Choroid plexus epithelial cell (primary cell): ENCODE measurements at regions not wholly inside any gene's neighbourhood (a gene's known extent, or its start where the extent isn't known, plus 50 kb on each side); places are given as distances from the start of the nearest gene placed in this dataset.

Experiments
- DNase-seq: peaks from one replicate; pipeline ENCODE4 v3.0.0-alpha.2; 2010; ENCODE audit warnings: low read depth
- H3K4me3 ChIP-seq: 2 replicates; pipeline ENCODE4 v1.5.1; 2011; ENCODE audit warnings: low read depth, mild to moderate bottlenecking, control low read depth, low read length, moderate library complexity
- TF ChIP-seq, protein P1 (sequence below): conservative IDR thresholded peaks from 2 replicates; pipeline ENCODE4 v1.5.1; 2011; ENCODE audit warnings: low read depth, mild to moderate bottlenecking, control low read depth, inconsistent platforms, low read length, moderate library complexity

DNA sequence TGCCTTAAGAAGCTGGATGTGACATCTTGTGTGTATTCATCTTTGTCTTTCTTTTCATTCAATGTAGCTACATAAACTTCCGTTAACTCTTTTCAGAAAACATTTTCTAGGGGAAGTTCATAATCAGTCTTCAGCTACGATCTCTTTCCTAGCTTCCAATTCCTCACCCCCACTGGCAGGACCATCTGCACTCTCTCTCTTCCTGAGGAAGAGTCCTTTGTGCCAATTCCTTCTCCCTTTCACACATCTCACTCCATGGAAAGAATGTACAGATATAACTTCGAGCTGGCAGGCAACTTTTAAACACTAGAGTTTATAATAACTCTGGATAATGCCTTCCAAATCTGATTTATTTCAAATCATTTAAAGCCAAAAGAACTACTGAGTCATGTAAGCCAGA is 495.7 kb downstream of the GALC start:
- no peak for DNase-seq
- TF ChIP-seq, protein P1, sequence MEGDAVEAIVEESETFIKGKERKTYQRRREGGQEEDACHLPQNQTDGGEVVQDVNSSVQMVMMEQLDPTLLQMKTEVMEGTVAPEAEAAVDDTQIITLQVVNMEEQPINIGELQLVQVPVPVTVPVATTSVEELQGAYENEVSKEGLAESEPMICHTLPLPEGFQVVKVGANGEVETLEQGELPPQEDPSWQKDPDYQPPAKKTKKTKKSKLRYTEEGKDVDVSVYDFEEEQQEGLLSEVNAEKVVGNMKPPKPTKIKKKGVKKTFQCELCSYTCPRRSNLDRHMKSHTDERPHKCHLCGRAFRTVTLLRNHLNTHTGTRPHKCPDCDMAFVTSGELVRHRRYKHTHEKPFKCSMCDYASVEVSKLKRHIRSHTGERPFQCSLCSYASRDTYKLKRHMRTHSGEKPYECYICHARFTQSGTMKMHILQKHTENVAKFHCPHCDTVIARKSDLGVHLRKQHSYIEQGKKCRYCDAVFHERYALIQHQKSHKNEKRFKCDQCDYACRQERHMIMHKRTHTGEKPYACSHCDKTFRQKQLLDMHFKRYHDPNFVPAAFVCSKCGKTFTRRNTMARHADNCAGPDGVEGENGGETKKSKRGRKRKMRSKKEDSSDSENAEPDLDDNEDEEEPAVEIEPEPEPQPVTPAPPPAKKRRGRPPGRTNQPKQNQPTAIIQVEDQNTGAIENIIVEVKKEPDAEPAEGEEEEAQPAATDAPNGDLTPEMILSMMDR: no peak
- no peak overlapping the region for H3K4me3 ChIP-seq

DNA sequence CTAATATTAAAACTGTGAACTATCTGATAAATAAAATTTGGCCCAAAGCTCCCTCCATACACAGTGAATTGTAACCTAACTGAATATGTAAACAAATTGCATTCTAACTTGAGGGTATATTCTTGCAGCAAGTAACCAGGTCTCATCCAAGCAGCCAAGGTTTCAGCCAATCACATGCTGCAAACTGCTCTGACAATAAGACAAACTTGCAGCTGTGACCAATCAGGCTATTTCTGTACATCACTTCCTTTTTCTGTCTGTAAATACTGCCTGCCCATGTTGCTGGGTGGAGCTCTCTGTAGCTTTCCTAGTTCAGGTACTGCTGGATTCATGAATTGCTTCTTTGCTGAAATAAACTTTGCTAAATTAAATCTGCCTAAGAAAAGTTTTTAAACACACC is 499.0 kb downstream of the GALC start:
- DNase-seq: no peak
- H3K4me3 ChIP-seq: no peak overlapping the region
- TF ChIP-seq, protein P1: no peak

DNA sequence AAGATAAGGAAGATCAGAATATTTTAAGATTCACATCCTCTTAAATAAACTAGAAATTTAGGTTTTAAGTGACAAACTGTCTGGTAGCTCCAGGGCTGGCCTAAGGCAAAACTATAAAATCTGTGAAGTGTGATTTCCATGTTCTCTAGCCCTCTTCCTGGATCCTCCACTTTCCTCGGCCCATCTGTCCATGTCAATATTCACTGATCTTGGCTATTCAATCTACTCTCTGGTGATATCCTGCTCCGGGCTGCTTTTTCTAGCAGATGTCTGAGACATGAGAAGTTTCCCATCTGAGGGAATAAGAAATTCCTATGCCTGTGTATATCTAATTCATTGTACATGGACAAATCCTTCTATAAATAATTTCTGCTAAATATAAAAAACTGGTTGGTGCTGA is 500.4 kb downstream of the GALC start:
- TF ChIP-seq, protein P1: no peak
- no peak for DNase-seq
- no peak overlapping the region for H3K4me3 ChIP-seq

DNA sequence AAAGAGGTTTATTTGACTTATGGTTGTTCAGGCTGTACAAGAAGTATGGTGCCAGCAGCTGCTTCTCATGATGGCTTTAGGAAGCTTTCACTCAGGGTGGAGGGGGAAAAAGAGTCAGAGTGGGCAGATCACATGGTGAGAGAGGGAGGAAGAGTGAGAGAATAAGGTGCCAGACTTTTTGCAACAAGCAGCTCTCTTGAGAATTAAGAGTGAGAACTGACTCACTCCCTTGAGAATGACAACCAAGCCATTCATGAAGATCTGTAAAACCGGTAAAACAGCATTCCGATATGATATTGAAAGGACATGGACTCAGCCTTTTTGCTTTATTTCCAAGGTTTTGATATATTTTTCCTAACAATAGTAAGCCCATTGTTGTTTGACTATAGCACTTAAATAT is 501.2 kb downstream of the GALC start:
- no peak overlapping the region for H3K4me3 ChIP-seq
- TF ChIP-seq, protein P1: no peak
- DNase-seq: no peak

DNA sequence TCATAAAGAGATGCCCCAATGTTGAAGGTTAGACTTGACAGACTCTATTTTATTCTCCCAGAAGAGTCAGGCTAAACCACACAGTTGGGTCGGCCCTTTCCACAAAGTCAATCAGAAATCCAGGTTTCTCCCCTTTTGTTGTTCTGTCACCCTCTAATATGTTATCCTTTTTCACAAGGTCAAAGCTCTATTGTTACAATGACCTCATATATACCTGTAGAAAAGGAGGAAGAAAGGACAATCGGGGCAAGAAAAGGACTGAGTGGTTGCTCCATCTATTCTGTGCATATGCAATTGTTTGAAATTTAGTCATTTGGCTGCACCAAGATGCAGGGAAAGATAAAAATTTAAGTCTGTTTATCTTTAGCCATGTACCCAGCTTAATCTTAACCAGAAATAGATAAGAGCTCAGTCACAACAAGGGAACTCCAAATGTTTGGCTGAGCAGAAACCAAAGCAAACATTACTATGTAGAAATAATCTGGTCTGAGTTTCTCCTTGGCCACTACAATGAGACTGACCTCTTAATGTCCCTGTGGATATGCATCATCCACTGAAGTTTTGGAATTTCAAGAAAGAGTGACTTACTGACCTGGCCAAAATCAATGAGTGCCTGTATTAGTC is 503.7 kb downstream of the GALC start:
- no peak overlapping the region for H3K4me3 ChIP-seq
- TF ChIP-seq, protein P1: no peak
- DNase-seq: no peak

DNA sequence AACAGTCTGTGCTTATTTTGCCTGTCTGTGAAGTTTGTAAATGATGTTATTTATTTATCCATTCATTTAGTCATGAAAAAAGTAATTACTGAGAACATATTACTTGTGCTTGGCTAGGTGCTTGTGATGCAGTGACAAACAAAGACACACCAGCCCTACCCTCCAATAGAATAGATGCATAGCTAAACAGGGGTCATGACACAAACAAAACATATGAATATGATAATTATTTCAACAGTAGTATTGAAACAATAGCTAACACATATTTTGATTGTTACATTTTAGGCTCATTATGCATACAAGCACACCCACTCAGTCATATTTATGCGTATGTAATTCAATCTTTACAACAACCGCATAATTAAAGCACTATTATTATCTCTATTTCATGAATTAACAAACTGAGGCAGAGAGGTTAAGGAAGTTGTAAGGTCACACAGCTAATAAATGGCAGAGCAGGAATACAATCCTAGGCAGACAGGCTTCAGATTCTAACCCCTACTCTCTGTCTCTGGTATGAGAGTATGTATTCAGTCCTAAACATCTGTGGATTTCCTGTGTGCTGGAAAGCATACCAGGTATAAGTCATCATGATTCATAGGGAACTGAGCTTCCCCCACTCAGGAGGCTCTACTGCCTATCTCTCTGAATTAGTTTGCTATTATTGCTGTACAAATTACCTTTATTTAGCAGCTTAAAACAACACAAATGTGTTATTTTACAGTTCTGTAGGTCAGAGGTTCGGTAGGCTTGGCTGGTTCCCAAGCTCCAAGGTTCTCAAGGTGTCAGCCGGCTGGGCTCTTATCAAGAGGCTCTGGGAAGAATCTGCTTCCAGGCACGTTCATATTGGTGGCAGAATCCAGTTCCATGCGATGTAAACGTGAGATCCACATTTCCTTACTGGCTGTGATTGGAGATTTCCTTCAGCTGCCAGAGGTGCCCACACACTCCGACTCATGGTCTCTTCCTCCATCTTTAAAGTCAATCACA is 509.4 kb downstream of the GALC start:
- DNase-seq: peak; percentile 4
- TF ChIP-seq, protein P1: no peak
- H3K4me3 ChIP-seq: no peak overlapping the region

DNA sequence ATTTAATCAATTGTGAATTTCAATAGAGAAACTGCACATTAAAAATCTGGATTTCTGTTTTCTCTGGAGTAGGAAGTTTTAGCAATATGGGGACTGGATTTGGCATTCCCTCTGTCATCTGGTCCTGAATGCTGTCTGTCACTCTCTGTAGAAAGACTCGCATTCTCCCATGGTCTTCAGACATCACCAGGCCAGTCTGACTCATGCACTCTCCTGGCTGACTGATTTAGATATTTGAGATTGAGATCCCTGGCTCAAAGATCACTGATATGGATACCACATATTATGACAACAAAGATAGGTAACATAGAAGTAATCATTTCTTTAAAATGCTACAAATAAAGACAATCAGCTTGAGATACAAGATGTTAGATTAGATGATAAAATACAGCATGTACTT is 524.5 kb downstream of the GALC start:
- TF ChIP-seq, protein P1: no peak
- DNase-seq: no peak
- no peak overlapping the region for H3K4me3 ChIP-seq
